Activated T-helper 17 cell treated with anti-CD3 and anti-CD28 coated beads, Interleukin-2, amount 50 U/mL, for 72 hours (primary cell): ENCODE measurements at regions not wholly inside any gene's neighbourhood (a gene's known extent, or its start where the extent isn't known, plus 50 kb on each side); places are given as distances from the start of the nearest gene placed in this dataset.

ENCODE experiments used
- ATAC-seq: fragments of 150-1000 bp; cut with Tn5 transposase; replicated peaks from 2 replicates; pipeline ENCODE4 v1.10.0; 2021; ENCODE audit warnings: mild to moderate bottlenecking, moderate library complexity
- H3K27ac Mint-ChIP-seq: one replicate; pipeline ENCODE4 v1.8.0; 2022; ENCODE audit warnings: mixed read lengths
- H3K27me3 Mint-ChIP-seq: one replicate; pipeline ENCODE4 v1.8.0; 2022; ENCODE audit warnings: mixed read lengths
- H3K36me3 Mint-ChIP-seq: one replicate; pipeline ENCODE4 v1.8.0; 2022; ENCODE audit warnings: low read depth, mild to moderate bottlenecking, mixed read lengths
- H3K4me1 Mint-ChIP-seq: one replicate; pipeline ENCODE4 v1.8.0; 2022; ENCODE audit warnings: mixed read lengths
- H3K4me3 Mint-ChIP-seq: one replicate; pipeline ENCODE4 v1.8.0; 2022; ENCODE audit warnings: mild to moderate bottlenecking, mixed read lengths
- H3K9me3 Mint-ChIP-seq: one replicate; pipeline ENCODE4 v1.8.0; 2022; ENCODE audit warnings: mixed read lengths

DNA sequence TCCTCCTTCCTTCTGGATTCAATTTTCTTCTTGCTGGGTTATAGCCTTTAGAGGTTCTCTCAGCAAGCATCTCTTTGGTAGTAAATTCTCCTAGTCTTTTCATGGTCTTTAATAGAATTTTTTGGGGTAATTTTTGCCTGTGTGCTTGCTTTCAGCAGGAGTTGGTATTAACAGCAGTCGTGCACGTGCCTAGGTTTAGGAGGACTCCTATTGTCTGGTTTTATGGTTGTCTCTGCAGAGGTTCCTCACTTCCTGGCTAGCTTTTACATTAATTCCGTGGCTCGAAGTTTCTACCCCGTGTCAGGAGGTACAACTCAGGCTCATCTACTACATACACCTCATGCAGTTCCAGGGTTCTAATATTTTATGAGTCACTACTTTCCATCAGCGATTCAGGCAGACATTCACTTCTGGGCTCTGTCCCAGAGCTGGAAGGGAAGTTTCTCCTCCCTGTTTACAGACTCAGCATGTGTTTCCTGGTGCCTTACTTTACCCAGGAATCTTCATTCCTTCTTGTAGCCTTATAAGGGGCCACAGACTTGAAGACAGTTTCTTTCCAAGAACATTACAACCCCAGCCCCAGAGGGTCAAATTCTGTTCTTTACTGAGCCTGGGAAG is 643.6 kb downstream of the HS3ST4 start:
- H3K27ac Mint-ChIP-seq, result no peak overlapping the region
- H3K9me3 Mint-ChIP-seq, result no peaks in the 10 kb centered on the region
- H3K27me3 Mint-ChIP-seq, result peaks cover 5% of the 10 kb centered on the region
- no peak for ATAC-seq
- no peaks in the 10 kb centered on the region for H3K4me1 Mint-ChIP-seq
- H3K36me3 Mint-ChIP-seq, result no peaks in the 10 kb centered on the region
- no peak overlapping the region for H3K4me3 Mint-ChIP-seq

DNA sequence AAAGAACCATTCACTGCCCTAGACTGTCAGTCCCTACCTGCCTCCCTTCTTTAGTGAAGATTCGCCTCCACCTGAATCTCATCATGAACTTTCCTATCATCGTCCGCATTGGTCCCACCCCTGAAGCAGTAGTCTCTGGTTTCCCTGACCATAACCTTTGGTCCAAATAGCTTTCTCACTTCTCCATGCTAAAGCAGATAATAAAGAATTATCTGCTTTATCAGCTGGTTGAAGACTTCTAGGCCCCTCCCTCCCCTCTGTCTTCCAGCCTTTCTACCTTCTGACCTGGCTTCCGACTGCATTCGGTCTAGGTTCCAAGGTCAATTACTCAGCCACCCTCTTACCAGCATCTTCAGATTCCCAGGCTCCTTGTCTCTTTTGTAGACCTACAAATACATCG is 650.9 kb downstream of the HS3ST4 start:
- Mint-ChIP-seq H3K9me3 (peaks cover 4% of the 10 kb centered on the region), H3K36me3 (no peaks in the 10 kb centered on the region)
- no peak for ATAC-seq

DNA sequence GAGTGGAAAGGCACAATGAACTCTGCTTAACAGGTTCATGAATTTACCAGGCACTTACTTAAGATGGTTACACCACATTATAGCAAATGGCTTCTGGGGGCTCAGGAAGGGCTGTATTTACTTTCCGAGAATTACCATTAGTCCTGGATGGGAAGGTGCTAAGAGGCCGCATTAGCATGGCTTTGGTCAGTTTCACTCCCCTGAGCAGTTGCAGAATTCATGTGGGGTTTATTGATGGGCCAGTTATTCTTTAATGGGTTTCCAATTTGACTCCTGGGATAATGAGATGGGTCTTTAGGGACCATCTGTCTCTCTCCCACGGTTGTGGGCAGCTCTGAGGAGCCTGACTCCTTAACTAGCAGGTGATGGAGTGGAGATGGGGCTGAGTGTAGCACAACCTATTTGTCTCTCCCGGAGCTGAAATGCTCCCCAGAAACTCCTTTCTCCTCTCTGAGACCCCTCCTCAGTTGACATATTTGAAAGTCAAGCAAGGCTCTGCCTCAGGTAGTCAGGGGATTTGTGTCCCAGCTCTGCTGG is 652.5 kb downstream of the HS3ST4 start:
- Mint-ChIP-seq H3K4me3 (no peak overlapping the region), H3K36me3 (no peaks in the 10 kb centered on the region), H3K9me3 (peaks cover 4% of the 10 kb centered on the region), H3K27ac (no peak overlapping the region), H3K27me3 (peaks cover 17% of the 10 kb centered on the region), H3K4me1 (no peaks in the 10 kb centered on the region)
- no peak for ATAC-seq

More for the DNA sequence above, 650.9 kb downstream of the HS3ST4 start:
- Mint-ChIP-seq H3K4me1 (no peaks in the 10 kb centered on the region), H3K27ac (no peak overlapping the region), H3K4me3 (no peak overlapping the region), H3K27me3 (peaks cover 17% of the 10 kb centered on the region)

DNA sequence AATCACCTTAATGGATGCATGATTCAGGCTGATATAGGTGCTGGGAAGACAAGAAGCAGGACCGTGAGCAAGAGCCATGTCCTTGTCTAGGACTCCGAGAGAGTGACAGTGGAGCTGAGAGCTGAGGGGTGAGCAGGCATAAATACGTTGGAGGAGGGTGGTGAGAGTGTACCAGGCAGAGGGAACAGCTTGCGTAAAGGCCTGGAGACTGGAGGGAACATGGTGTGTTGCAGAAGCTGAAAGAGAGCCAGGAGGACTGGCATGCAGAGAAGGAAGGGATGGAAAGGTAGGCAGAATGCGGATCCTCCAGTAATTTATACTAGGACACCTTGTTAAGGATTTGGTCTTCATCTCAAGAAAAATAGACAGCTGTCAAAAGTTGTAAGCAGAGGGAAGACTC is 653.2 kb downstream of the HS3ST4 start:
- no peak overlapping the region for H3K27ac Mint-ChIP-seq
- H3K4me1 Mint-ChIP-seq, result no peaks in the 10 kb centered on the region
- peaks cover 4% of the 10 kb centered on the region for H3K9me3 Mint-ChIP-seq
- no peak for ATAC-seq
- H3K27me3 Mint-ChIP-seq, result peaks cover 17% of the 10 kb centered on the region
- H3K4me3 Mint-ChIP-seq, result no peak overlapping the region
- no peaks in the 10 kb centered on the region for H3K36me3 Mint-ChIP-seq

DNA sequence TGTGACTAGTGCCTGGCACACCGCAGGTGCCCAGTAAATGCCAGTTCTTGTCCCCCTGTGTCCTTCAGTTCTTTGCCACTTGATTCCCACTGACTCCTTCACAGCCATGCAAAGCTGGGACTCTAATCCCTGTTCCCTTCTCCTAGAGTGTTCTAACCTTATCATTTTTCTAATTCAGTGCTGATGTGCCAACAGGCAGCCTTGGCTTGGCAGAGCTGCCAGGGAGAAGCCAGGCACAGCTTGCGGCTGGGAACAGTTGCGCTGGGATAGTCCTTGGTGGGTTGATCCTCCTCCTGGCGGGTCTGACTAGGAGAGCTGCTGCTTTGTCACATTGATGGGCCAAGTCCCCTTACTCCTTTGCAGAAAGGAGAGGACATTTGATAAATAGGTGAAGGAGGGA is 654.2 kb downstream of the HS3ST4 start:
- peaks cover 17% of the 10 kb centered on the region for H3K27me3 Mint-ChIP-seq
- no peaks in the 10 kb centered on the region for H3K36me3 Mint-ChIP-seq
- ATAC-seq, result no peak
- H3K4me3 Mint-ChIP-seq, result no peak overlapping the region
- no peaks in the 10 kb centered on the region for H3K4me1 Mint-ChIP-seq
- peaks cover 4% of the 10 kb centered on the region for H3K9me3 Mint-ChIP-seq
- no peak overlapping the region for H3K27ac Mint-ChIP-seq

DNA sequence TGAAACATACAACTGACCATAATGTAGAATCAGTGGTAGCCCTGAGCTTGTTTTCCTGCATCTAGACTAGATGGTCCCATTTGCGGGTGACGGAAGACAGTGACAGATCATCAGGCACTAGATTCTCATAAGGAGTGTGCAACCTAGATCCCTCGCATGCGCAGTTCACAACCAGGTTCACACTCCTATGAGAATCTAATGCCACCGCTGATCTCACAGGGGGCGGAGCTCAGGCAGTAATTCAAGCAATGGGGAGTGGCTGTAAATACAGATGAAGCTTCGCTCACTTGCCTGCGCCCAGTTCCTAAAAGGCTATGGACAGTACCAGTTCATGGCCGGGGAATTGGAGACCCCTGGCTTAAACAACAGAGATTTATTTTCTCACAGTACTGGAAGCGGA is 656.3 kb downstream of the HS3ST4 start:
- peaks cover 9% of the 10 kb centered on the region for H3K9me3 Mint-ChIP-seq
- ATAC-seq, result no peak
- H3K36me3 Mint-ChIP-seq, result no peaks in the 10 kb centered on the region
- no peak overlapping the region for H3K27ac Mint-ChIP-seq
- H3K4me1 Mint-ChIP-seq, result no peaks in the 10 kb centered on the region
- H3K27me3 Mint-ChIP-seq, result peaks cover 14% of the 10 kb centered on the region
- H3K4me3 Mint-ChIP-seq, result no peak overlapping the region

DNA sequence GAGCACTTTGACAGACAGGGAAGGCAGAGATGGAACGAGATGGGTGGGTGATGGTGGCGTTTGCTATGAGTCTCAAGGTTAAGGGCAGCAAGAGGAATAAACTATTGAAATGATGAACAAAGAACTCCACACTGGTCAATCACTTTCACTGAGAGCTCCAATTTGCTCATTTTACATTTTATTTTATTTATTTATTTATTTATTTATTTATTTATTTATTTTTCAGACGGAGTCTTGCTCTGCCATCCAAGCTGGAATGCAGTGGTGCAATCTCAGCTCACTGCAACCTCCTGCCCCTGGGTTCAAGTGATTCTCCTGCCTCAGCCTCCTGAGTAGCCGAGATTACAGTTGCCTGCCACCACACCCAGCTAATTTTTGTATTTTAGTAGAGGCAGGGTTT is 669.1 kb downstream of the HS3ST4 start:
- Mint-ChIP-seq H3K27me3 (peaks cover 15% of the 10 kb centered on the region), H3K4me3 (no peak overlapping the region)

DNA sequence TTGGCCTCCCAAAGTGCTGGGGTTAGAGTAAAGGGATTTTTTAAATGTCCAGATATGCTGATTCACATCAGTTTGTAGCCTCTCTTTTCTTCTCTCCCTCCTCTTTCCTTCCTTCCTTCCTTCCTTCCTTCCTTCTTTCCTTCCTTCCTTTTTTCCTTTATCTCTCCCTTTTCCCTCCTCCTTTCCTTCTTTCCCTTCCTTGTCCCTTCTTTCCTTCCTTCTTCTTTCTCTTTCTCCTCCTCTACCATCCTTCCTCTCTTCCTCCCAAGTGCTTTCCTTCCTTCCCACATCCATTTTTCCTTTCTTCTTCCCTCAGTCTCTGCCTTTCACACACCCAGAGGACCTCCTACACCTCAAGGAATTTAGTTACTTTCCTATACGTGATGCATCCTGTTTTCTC is 671.8 kb downstream of the HS3ST4 start:
- Mint-ChIP-seq H3K4me3 (no peak overlapping the region), H3K4me1 (no peaks in the 10 kb centered on the region), H3K27me3 (peaks cover 22% of the 10 kb centered on the region), H3K36me3 (no peaks in the 10 kb centered on the region), H3K9me3 (no peaks in the 10 kb centered on the region), H3K27ac (no peak overlapping the region)
- ATAC-seq, result no peak

More for the DNA sequence above, 669.1 kb downstream of the HS3ST4 start:
- Mint-ChIP-seq H3K27ac (no peak overlapping the region), H3K36me3 (no peaks in the 10 kb centered on the region), H3K4me1 (no peaks in the 10 kb centered on the region), H3K9me3 (peaks cover 3% of the 10 kb centered on the region)
- ATAC-seq, result no peak

DNA sequence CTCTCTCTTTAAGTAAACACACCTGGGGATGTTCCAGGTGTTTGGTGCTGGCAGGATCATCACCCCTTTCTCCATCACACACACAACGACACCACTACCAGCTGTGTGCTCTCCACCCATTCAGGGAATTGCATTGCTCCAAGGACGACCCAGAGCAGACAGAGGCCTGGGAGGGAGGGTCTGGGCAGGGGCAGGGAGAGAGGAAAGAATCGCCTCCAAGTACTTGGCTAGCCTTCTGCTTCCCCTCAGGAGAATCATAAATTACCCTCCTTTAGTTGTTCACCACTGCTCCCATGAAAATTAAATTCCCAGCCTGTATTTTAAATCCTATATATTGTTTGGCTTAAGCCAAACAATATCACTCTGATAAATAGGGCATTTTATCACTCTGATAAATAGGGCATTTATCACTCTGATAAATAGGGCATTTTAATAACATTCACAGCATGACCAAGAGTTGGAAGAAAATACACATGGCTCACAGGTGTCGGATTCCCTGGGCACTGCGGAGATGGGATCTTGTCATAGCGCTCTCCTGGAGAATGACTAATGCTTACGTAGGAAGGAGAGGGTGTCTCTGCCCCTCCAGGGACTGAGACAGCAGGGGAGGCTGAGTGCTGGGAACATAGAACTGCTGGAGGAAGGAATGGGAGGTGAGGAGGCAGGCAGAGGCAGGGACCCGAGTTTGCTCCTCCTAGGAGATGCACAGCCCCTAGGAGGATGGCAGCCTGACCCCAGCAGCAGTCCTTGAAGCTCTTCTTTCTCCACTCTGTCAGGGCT is 673.6 kb downstream of the HS3ST4 start:
- no peak for ATAC-seq
- Mint-ChIP-seq H3K27me3 (peaks cover 22% of the 10 kb centered on the region), H3K36me3 (no peaks in the 10 kb centered on the region), H3K4me1 (no peaks in the 10 kb centered on the region), H3K4me3 (no peak overlapping the region), H3K27ac (no peak overlapping the region), H3K9me3 (no peaks in the 10 kb centered on the region)

DNA sequence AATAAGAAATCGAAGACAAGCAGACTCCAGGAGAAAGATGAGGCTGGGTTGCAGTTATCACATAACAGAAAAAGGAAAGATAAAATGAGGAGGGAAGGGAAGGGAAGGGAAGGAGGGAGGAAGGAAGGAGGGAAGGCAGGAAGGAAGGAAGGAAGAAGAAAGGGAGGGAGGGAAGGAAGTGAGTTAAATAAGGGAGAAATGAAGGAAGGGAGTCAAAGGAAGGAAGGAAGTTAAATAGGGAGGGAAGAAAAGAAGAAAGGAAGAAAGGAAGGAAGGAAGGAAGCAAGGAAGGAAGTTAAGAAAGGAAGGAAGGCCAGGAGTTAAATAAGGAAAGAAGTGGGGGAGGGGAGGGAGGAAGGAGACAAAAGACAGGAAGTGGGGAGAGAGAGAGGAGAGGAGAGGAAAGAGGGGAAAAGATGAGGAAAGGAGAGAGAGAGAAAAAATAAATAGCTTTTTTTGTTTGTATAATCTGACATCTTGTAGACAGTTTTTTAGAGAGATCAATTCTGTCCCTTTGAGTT is 679.6 kb downstream of the HS3ST4 start:
- Mint-ChIP-seq H3K36me3 (no peaks in the 10 kb centered on the region), H3K4me1 (no peaks in the 10 kb centered on the region), H3K9me3 (peaks cover 3% of the 10 kb centered on the region), H3K4me3 (no peak overlapping the region), H3K27me3 (peaks cover 4% of the 10 kb centered on the region), H3K27ac (no peak overlapping the region)
- no peak for ATAC-seq

DNA sequence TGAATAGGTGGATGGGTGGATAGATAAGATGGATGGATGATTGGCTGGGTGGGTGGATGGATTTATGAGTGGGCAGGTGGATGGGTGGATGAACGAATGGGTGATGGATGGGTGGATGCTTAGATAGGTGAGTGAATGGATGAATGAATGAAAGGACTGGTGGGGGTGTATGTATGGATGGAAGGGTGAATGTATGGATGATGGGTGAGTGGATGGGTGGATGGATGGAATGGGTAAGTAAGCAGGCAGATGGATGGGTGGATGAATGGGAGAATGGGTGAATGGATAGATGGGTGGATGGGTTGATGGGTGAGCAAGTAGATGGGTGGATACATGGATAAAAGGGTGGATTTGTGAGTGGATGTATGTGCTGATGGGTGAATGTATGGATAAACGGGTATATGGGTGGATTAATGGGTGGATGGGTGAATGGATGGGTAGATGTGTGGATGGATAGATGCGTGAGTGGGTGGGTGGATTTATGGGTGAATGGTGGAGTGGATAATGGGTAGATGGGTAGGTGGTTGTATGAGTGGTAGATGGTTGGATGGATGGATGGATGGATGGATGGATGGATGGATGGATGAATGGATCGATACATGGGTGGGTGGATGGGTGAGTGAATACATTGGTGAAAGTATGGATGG is 682.6 kb downstream of the HS3ST4 start:
- H3K27me3 Mint-ChIP-seq, result no peaks in the 10 kb centered on the region
- H3K27ac Mint-ChIP-seq, result no peak overlapping the region
- ATAC-seq, result no peak
- no peaks in the 10 kb centered on the region for H3K4me1 Mint-ChIP-seq
- H3K36me3 Mint-ChIP-seq, result no peaks in the 10 kb centered on the region
- H3K4me3 Mint-ChIP-seq, result no peak overlapping the region
- H3K9me3 Mint-ChIP-seq, result peaks cover 7% of the 10 kb centered on the region

DNA sequence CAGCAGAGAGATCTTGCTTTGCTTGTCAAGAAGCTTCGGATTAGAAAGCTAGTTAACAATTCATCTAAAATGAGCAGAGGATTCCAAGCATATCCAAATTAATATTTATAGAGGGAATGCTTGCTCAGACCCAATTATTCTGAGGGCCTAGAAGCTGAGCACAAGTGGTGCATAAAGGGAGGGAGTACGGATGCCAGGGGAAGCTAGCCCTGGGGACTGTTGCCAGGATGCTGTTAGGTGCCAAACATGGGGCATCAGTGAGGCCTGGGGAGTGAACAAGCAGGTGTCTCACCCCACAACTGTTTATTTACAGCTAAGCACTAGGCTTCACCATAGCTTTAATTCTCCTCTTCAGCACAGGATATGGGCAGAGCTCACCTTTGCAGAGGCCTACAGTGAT is 684.1 kb upstream of the C16orf82 start:
- Mint-ChIP-seq H3K9me3 (no peaks in the 10 kb centered on the region), H3K27me3 (peaks cover 3% of the 10 kb centered on the region), H3K4me1 (no peaks in the 10 kb centered on the region), H3K36me3 (no peaks in the 10 kb centered on the region), H3K4me3 (no peak overlapping the region), H3K27ac (no peak overlapping the region)
- ATAC-seq, result no peak

DNA sequence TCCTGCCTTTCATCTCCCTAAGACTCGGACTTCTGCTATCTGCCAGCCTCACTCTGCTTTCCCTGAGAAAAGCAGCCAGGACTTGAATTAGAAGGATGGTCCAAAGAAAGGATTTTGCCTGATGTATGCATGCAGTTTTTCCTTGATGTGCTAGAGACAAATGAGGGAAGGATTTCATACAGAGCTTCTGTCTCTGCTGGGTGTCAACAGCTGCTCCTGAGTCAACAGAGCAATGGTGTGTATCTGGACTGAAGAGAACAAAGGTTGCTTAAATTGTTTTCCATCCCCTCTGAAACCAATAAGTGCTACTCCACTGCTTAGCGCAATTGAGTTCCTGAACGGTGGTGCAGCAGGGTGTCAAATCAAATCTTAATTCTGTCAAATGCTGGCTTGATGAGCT is 680.6 kb upstream of the C16orf82 start:
- H3K36me3 Mint-ChIP-seq, result no peaks in the 10 kb centered on the region
- no peaks in the 10 kb centered on the region for H3K4me1 Mint-ChIP-seq
- no peak for ATAC-seq

DNA sequence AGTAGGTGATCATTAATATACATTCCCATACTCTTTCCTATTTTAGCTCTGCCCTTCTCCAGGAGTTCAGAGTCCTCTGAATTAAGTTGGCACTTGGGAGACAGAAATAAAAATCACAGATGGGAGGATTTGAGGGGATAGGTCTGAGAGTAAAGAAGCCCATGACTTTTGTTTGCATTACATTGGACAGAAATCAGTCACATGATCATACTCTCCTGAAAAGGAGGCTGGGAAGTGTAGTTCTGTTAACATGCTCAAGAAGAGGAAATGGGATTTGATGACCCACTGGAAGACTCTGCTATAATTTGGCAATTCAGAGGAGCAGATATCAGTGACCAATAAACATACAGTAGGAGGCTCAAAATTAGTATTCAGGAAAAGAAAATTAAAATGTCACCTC is 674.9 kb upstream of the C16orf82 start:
- Mint-ChIP-seq H3K27me3 (peaks cover 16% of the 10 kb centered on the region), H3K4me1 (no peaks in the 10 kb centered on the region), H3K9me3 (peaks cover 7% of the 10 kb centered on the region), H3K4me3 (no peak overlapping the region), H3K36me3 (no peaks in the 10 kb centered on the region), H3K27ac (no peak overlapping the region)
- no peak for ATAC-seq

More for the DNA sequence above, 680.6 kb upstream of the C16orf82 start:
- no peak overlapping the region for H3K27ac Mint-ChIP-seq
- H3K27me3 Mint-ChIP-seq, result peaks cover 8% of the 10 kb centered on the region
- H3K4me3 Mint-ChIP-seq, result no peak overlapping the region
- H3K9me3 Mint-ChIP-seq, result no peaks in the 10 kb centered on the region

DNA sequence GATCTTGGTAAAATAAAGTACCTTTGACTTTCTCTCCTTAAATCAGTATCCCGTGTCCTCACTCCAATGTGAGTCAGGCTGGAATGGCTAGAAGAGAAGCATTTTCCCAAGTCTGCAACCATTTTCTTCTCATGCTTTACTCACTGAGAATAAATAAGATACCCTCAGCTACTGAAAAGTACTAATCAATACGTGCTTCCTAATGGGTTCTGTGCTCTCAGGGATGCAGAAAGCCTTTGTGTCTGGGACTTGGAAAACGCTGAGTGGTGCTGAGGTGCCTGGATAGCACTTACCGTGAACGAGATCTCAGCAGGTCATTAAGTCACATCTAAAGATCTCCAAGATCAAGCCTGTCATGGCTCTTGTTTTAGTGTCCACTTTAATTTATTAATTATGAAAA is 672.3 kb upstream of the C16orf82 start:
- no peak overlapping the region for H3K27ac Mint-ChIP-seq
- no peaks in the 10 kb centered on the region for H3K4me1 Mint-ChIP-seq
- no peak for ATAC-seq
- peaks cover 7% of the 10 kb centered on the region for H3K9me3 Mint-ChIP-seq
- H3K27me3 Mint-ChIP-seq, result peaks cover 16% of the 10 kb centered on the region
- H3K4me3 Mint-ChIP-seq, result no peak overlapping the region
- no peaks in the 10 kb centered on the region for H3K36me3 Mint-ChIP-seq
